Calu3 (cell line): ENCODE measurements at regions not wholly inside any gene's neighbourhood (a gene's known extent, or its start where the extent isn't known, plus 50 kb on each side); places are given as distances from the start of the nearest gene placed in this dataset.

Experiments
- BruUV-seq: library from RNA; stranded (reverse); fragments of 400-500 nt; replicated peaks from 2 replicates; lab custom pipeline; 2021; lab: Mats Ljungman, UMichigan
- CTCF ChIA-PET: fragments of 300-600 bp; sonication (Branson Sonifier 250); formaldehyde crosslinking; loops from one replicate; lab custom pipeline; 2022; ENCODE audit warnings: antibody characterized with exemption; lab: Charles Lee
- DNase-seq: peaks from one replicate; pipeline ENCODE4 v3.0.0; 2022
- H3K27ac Mint-ChIP-seq: one replicate; pipeline ENCODE4 v1.8.0; 2022; ENCODE audit warnings: mixed read lengths; ENCODE audit not compliant: unreplicated experiment
- H3K27me3 Mint-ChIP-seq: one replicate; pipeline ENCODE4 v1.8.0; 2022; ENCODE audit warnings: mixed read lengths; ENCODE audit not compliant: unreplicated experiment
- H3K36me3 Mint-ChIP-seq: one replicate; pipeline ENCODE4 v1.8.0; 2022; ENCODE audit warnings: mild to moderate bottlenecking, moderate library complexity, mixed read lengths; ENCODE audit not compliant: insufficient read depth, unreplicated experiment
- H3K4me1 Mint-ChIP-seq: one replicate; pipeline ENCODE4 v1.8.0; 2022; ENCODE audit warnings: mild to moderate bottlenecking, low read depth, mixed read lengths; ENCODE audit not compliant: unreplicated experiment
- H3K4me3 Mint-ChIP-seq: one replicate; pipeline ENCODE4 v1.8.0; 2022; ENCODE audit warnings: mild to moderate bottlenecking, low read depth, moderate library complexity, mixed read lengths; ENCODE audit not compliant: unreplicated experiment
- H3K9me3 Mint-ChIP-seq: one replicate; pipeline ENCODE4 v1.8.0; 2022; ENCODE audit warnings: low read depth, mixed read lengths; ENCODE audit not compliant: unreplicated experiment
- CTCF ChIP-seq: fragments of 200-600 bp; IDR thresholded peaks from one replicate; pipeline ENCODE4 v1.8.0; 2022; ENCODE audit warnings: antibody characterized with exemption; ENCODE audit not compliant: unreplicated experiment
- intact Hi-C: fragments of 100-400 bp; cut with micrococcal nuclease; formaldehyde crosslinking; loops from one replicate; pipeline ENCODE4 v1.10.0; 2022; ENCODE audit not compliant: unreplicated experiment

DNA sequence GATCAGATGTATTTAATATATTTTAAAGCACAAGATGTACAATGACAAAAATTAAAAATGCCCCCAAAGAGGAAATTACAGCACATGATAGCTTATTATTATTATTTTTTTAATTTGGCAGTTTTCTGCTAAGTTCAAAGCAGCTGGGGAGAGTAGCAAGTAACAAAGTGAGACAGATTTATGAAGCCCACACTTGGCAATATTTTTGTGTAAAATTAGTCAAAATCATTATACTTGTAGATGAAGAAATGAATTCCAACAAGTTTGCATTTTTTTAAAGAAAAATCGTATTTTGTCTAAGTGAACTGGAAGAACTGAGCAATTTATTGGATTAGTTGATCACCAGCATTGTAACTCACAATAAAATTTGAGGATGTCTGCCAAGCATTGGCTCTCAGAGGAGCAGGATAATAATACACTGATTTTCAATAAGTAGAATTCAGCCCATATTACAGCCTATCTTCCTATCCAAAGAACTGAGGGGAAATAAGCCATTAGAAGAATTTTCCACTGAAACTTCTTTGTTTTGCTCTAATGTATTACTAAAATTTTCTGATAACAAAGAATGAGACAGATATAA lies 215.6 kb downstream of the MAP2K6 start:
- no peaks in the 10 kb centered on the region for H3K36me3 Mint-ChIP-seq
- H3K27me3 Mint-ChIP-seq: no peaks in the 10 kb centered on the region
- no peaks in the 10 kb centered on the region for H3K4me1 Mint-ChIP-seq
- no peak overlapping the region for H3K27ac Mint-ChIP-seq
- no peak for TF ChIP-seq CTCF
- DNase-seq: no peak
- BruUV-seq: no TSS peak
- CTCF ChIA-PET: interaction anchor here (0.7 kb wide), 1 partner anchor 9 kb away, joined by 4 read pairs; no protein-coding TSS in a partner anchor
- intact Hi-C loops: no loop called here
- no peak overlapping the region for H3K4me3 Mint-ChIP-seq
- peaks cover 13% of the 10 kb centered on the region for H3K9me3 Mint-ChIP-seq

GRCh38 chr17:69634844-69635243 lies 220.3 kb downstream of the MAP2K6 start:
- CTCF ChIA-PET: no interaction called here
- TF ChIP-seq CTCF: no peak
- Mint-ChIP-seq H3K27me3 (no peaks in the 10 kb centered on the region), H3K4me3 (no peak overlapping the region), H3K9me3 (peaks cover 16% of the 10 kb centered on the region), H3K36me3 (no peaks in the 10 kb centered on the region), H3K27ac (no peak overlapping the region), H3K4me1 (no peaks in the 10 kb centered on the region)
- DNase-seq: no peak
- BruUV-seq: no TSS peak
- intact Hi-C loops: no loop called here

- Mint-ChIP-seq H3K4me3 (no peak overlapping the region), H3K36me3 (no peaks in the 10 kb centered on the region), H3K9me3 (peaks cover 14% of the 10 kb centered on the region), H3K4me1 (no peaks in the 10 kb centered on the region), H3K27me3 (no peaks in the 10 kb centered on the region), H3K27ac (no peak overlapping the region)
- CTCF ChIA-PET: interaction anchor here (0.7 kb wide), 1 partner anchor 49 kb away, joined by 3 read pairs; no protein-coding TSS in a partner anchor
- intact Hi-C loops: no loop called here
- DNase-seq: no peak
- no peak for TF ChIP-seq CTCF
- no TSS peak for BruUV-seq
Observed at GRCh38 chr17:69637446-69638156, 223.1 kb downstream of the MAP2K6 start.

DNA sequence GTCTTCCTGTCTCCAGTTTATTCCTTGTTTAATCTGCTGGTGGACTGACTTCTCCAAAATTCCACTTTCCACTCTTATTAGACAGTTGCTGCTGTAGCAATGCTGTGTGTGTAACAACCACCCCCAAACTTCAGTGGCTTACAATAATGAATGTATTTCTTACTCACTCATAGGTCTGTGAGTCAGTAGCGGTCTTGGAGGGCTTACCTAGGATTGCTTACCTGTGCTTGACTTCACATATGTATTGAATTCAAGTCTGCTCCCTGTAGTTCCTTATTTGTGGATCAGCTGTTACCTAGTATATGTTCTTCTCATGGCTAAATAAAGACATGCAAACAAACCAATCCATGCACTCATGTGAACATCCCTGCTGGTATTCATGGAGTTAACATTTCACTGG lies 224.6 kb downstream of the MAP2K6 start:
- Mint-ChIP-seq H3K9me3 (peaks cover 17% of the 10 kb centered on the region), H3K4me3 (no peak overlapping the region), H3K27me3 (no peaks in the 10 kb centered on the region), H3K4me1 (no peaks in the 10 kb centered on the region), H3K27ac (no peak overlapping the region), H3K36me3 (no peaks in the 10 kb centered on the region)
- no peak for DNase-seq
- BruUV-seq: no TSS peak
- CTCF ChIA-PET: no interaction called here
- TF ChIP-seq CTCF: no peak
- intact Hi-C loops: no loop called here
